Right ventricle myocardium superior (tissue), 1 donor: ENCODE measurements at regions not wholly inside any gene's neighbourhood (a gene's known extent, or its start where the extent isn't known, plus 50 kb on each side); places are given as distances from the start of the nearest gene placed in this dataset.

Source experiments
- ATAC-seq: fragments of 200-7000 bp; cut with Tn5 transposase; one replicate; pipeline ENCODE4 v1.9.1; 2020; ENCODE audit warnings: mild to moderate bottlenecking; ENCODE audit not compliant: poor library complexity
- DNase-seq: peaks from one replicate; pipeline ENCODE4 v3.0.0-alpha.2; 2020
- intact Hi-C: fragments of 100-400 bp; cut with DNase I; formaldehyde crosslinking; loops from one replicate; pipeline ENCODE4 v1.11.2; 2022
- donor health status: DM: no; HTN: yes; CAD: no; lungs with severe emphysema.

GRCh38 chr16:8310323-8310722 is 280.0 kb downstream of the TMEM114 start:
- intact Hi-C loops, result no loop called here
- DNase-seq (no peak), ATAC-seq (no peak)

DNA sequence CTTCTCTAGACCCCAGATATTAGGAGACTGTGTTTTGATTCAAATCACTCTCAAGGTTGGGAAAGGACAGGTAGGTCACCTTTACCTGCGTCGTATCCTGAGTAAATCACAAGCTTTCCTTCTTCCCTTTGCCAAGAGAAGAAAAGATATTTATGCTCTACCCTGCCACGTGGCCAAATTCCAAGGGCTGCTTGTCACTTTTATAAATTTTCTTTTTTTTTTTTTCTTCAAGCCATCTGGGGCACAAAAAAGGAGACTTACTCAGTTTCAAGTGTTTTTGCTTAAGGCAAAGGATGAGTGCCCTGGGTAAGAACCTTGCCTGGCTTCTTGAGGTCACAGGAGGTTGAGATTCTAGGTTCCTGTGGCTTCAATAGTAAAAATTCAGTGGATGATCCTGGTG is 285.1 kb downstream of the TMEM114 start:
- ATAC-seq (no peak), DNase-seq (no peak)
- intact Hi-C loops, result no loop called here

DNA sequence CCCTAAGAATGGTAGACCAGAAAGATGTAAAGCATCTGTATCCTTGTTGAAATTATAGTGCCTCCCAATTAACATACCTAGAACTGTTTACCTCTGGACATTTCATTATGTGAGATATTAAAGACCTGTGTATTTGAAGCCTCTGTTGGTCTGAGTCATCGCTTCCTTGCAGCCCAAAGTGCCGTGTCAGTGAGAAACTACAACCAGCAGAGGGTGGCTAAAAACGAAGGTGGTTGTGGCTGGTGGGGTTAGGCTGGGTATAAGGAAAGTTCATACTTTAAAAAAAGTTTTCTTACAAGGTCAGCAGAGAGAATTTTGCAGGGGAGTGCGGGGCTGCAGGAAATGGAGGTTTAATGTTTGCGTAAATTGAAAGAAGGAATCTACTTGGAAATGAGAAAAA is 290.7 kb downstream of the TMEM114 start:
- DNase-seq (no peak), ATAC-seq (no peak)
- intact Hi-C loops, result no loop called here

GRCh38 chr16:8295513-8296237 is 294.6 kb downstream of the TMEM114 start:
- DNase-seq (no peak), ATAC-seq (no peak)
- intact Hi-C loops, result no loop called here

DNA sequence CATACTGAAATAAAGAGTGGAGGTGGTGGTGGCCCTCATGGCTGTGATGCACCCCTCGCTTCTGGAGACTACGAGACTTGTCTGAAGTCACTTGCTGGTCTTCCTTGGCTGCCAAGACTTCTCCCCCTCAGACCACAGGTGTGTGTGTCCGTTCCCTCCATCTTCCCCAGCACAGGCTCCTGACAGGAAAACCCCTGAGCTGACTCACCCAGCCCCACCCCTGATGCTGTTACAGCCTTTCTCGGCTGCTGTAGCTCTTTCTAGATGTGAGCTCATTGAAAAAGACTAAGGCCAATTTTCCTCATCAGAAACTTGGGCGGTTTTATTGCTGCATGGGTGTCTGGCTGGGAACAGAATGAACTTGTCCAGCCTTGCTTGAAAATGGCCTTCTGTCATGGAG is 296.9 kb downstream of the TMEM114 start:
- DNase-seq, result no peak
- ATAC-seq, result no peak
- intact Hi-C loops, result no loop called here

GRCh38 chr16:8292271-8292670 is 298.0 kb downstream of the TMEM114 start:
- no peak for DNase-seq
- intact Hi-C loops, result no loop called here
- no peak for ATAC-seq

- DNase-seq, result no peak
- ATAC-seq, result no peak
- intact Hi-C loops, result no loop called here
These were observed 304.0 kb downstream of the TMEM114 start for GRCh38 chr16:8286348-8286747.

DNA sequence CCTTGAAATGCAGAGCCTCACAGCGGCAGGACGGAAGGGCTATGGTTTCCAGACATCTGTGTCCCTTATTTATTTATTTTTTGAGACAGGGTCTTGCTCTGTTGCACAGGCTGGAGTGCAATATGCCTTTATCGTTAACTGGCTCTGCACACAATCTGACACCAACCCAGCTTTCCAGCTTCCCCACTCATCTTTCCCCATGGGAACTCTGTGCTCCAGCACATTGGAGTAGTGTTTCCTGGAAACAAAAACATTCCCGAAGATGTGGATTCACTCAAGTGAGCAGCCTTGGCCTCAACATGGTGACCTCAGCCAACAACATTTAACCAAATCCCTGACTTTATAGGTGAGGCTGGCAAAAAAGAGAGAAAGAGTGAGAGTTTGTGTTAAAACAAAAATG is 307.1 kb downstream of the TMEM114 start:
- intact Hi-C loops, result no loop called here
- no peak for ATAC-seq

DNA sequence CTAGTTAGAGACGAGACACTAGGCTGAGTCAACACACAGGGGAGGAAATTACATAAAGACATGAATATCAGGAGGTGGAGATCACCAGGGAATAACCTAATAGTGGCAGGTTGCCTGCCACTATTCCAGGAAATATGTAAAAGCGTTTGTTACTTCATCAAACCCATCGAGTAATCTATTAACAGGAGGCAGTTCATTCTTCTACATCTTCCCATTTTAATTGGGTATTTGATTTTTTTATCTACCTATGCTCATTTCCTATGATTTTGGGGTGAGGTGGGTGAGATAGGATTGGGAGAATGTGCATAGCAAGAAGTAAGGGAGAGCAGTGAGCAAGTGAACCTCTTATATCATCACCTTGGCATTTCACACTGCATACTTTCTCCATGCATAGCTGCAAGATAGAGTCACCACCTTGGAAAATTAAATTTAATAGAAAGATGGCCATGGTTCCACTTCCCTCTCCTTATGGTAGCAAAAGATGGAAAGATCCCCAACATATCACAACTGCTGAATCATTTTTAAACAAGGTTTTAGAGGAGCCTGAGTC is 312.2 kb downstream of the TMEM114 start:
- ATAC-seq (no peak), DNase-seq (no peak)
- intact Hi-C loops, result no loop called here

More for the DNA sequence above, 307.1 kb downstream of the TMEM114 start:
- DNase-seq, result no peak

DNA sequence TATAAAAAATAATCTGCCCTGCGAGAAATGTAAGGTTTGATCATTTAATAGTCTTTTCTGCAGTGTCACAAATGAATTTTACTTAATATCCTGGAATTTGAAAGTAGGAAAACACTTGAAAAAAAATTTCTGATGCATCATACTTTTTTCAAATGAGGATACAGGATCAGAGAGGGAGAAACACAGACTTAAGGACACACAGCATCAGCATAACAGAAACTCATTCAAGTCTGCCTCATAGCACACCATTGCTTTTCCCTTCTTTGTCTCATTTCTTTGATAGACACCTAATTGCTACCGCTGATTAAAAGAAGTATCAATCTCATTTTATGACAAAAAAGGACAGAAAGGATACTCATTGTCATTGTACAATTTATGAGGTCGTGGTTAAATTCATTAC is 319.0 kb downstream of the TMEM114 start:
- DNase-seq (no peak), ATAC-seq (no peak)
- intact Hi-C loops, result no loop called here

- DNase-seq, result no peak
- intact Hi-C loops, result no loop called here
- no peak for ATAC-seq
These were observed 328.0 kb downstream of the TMEM114 start for GRCh38 chr16:8262299-8262698.

- intact Hi-C loops, result no loop called here
- no peak for ATAC-seq
- no peak for DNase-seq
These were observed 330.2 kb downstream of the TMEM114 start for GRCh38 chr16:8260140-8260539.

DNA sequence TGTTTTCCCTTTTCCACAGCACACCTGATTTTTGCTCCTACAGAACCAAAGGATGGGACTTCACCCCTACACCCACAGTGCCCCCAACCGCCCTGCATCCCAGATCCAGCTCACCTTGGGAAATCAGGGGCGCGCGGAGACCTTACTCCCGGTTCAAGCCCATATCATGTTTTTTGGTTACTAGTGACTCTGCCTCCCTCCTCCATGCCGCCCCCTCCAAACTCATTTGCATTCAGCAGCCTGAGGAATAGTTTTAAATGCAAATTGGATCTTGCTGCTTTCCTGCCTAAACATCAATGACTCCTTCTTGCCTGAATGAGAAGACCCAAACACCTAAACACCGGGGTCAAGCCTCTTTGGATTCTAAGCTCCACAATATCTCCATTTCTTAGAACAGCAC is 331.8 kb downstream of the TMEM114 start:
- DNase-seq (no peak), ATAC-seq (no peak)
- intact Hi-C loops, result no loop called here

GRCh38 chr16:8257561-8257960 is 332.8 kb downstream of the TMEM114 start:
- no peak for DNase-seq
- ATAC-seq, result no peak
- intact Hi-C loops, result no loop called here

DNA sequence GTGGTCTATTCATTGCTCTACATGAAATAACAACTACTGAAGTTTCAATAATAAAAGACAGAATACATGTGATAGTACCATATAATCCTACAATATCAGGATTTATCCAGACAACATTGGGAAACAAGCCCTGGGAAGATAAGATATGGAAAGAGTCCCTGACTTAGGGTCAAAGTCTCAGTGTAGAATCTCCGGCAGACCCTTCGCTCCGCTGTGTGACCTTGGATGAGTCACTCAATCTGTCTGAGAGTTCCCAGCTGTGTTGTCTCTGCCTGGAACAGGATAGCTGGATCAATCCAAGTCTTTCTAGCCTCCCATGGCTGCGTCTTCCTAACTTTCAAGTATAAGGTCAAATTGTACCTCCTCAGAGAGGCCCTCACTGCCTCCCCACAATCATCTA is 335.9 kb downstream of the TMEM114 start:
- intact Hi-C loops, result no loop called here

DNA sequence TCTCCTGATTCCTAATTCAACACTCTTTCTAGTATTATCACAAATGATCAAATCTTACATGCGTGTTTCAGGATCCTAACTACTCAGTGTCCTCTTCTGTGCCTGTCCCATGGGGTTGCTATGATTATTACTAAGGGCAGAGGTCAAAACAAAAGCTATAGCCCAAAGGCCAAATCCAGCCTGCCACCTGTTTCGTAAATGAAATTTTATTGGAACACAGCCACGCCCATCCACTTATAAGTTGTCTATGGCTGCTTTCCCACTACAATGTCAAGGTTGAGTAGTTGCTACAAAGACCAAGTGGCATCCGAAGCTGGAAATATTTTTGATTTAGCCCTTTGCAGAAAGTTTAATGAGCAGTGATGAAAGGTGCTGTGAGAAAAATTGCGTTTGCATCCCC is 336.6 kb downstream of the TMEM114 start:
- DNase-seq (no peak), ATAC-seq (no peak)
- intact Hi-C loops, result no loop called here

More for the DNA sequence above, 335.9 kb downstream of the TMEM114 start:
- no peak for DNase-seq
- ATAC-seq, result no peak

DNA sequence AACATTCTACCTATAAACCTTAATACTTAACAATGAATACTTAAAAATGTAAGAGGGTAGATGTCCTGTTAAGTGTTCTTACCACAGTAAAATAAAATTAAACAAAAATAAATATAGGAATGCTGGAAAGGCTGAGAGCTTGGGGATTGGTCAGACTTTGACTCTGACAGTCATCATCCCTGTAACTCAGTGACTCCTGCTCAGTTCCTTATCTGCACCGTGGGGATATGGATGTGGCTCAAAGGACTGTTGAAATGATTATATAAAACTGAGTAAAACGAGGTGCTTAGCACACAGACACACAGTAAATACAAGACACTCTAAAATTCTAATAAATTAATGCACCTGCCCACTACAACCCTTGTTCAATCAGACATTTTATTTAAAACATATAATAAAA is 338.6 kb downstream of the TMEM114 start:
- ATAC-seq (no peak), DNase-seq (no peak)
- intact Hi-C loops, result no loop called here

DNA sequence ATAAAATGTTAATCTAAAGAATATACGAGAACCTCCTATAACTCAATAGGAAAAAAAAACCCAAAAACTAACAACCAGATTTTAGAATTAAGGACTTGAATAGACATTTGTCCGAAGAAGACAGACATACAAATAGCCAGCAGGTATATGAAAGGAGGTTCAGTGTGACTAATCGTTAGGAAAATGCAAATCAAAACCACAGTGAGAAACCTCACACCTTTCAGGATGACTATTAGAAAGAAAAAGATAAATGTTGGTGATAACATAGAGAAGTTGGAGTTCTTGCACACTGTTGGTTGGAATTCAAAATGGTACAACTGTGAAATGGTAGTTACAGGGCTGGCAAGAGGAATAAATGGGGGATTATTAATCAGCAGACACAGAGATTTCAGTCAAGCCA is 339.0 kb downstream of the TMEM114 start:
- intact Hi-C loops, result no loop called here
- DNase-seq (no peak), ATAC-seq (no peak)

- DNase-seq, result no peak
- intact Hi-C loops, result no loop called here
- no peak for ATAC-seq
These were observed 342.3 kb downstream of the TMEM114 start for GRCh38 chr16:8247993-8248392.

GRCh38 chr16:8243981-8244380 is 346.3 kb downstream of the TMEM114 start:
- intact Hi-C loops, result no loop called here
- DNase-seq, result no peak
- no peak for ATAC-seq

DNA sequence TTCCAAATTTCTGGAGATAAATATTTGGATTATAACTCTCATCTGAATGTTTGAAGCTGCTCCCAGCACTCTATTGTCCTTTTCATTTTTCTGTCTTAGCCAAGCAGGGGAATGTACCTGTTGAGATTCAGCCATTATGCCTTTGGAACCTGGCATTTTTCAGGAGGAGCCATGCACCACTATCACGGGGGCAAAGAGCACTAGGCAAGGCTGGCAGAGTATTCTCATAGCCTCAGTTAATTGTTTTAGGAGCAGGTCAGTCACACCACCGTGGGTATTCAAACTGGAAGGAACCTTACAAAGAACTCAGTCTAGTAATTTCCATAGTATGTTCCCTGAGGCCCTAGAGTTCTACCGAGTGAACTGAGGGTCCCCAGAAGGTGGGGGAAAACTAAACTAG is 348.9 kb downstream of the TMEM114 start:
- DNase-seq (no peak), ATAC-seq (no peak)
- intact Hi-C loops, result no loop called here
